AG04449 (cell line): ENCODE measurements at regions not wholly inside any gene's neighbourhood (a gene's known extent, or its start where the extent isn't known, plus 50 kb on each side); places are given as distances from the start of the nearest gene placed in this dataset.

ENCODE experiments used
- CTCF ChIA-PET: fragments of 350-600 bp; formaldehyde crosslinking; extraction: SDS; loops from one replicate; lab custom pipeline; 2021; ENCODE audit warnings: antibody characterized with exemption; lab: Yijun Ruan, JAX
- POLR2A ChIA-PET: fragments of 400-600, 350-600 bp; formaldehyde crosslinking; extraction: SDS; loops from one replicate; lab custom pipeline; 2020; ENCODE audit warnings: antibody characterized with exemption, inconsistent platforms; lab: Yijun Ruan, JAX
- DNase-seq: peaks from one replicate; pipeline ENCODE4 v3.0.0-alpha.2; 2010; ENCODE audit warnings: low read depth, low spot score
- H3K4me3 ChIP-seq: 2 replicates; pipeline ENCODE4 v1.5.1; 2011; ENCODE audit warnings: low read depth, mild to moderate bottlenecking, control low read depth, low read length
- CTCF ChIP-seq: IDR thresholded peaks from one replicate; pipeline ENCODE4 v1.5.1; 2011; ENCODE audit warnings: mild to moderate bottlenecking, moderate library complexity, low read length, control low read depth, inconsistent platforms; ENCODE audit not compliant: insufficient read depth; ENCODE audit errors: missing control alignments

- ChIA-PET POLR2A (no interaction called here), CTCF (no interaction called here)
- no peak for TF ChIP-seq CTCF
- no peak overlapping the region for H3K4me3 ChIP-seq
- DNase-seq = no peak
Observed at GRCh38 chr10:2212244-2212834, 475.0 kb upstream of the ADARB2 start.

DNA sequence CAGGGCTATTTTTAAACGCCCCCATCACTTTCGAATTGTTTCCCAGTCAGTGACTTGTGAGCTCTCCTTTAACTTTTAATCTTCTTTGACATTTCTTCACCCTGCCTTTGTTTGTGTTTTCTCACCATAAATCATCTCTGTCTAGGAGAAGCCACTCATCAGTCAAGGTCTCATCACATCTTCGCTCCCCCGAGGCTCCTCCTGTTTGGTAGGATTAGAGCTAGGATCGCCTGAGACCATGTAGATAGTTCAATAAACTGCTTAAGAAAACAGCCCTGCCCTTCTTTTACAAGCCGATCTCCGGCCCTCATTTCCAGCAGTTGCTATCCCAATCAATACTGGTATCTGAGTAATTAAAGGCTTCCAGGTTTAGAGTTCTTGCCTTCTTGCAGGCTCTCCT is 472.8 kb upstream of the ADARB2 start:
- POLR2A ChIA-PET = no interaction called here
- CTCF ChIA-PET = no interaction called here
- no peak for TF ChIP-seq CTCF
- H3K4me3 ChIP-seq = no peak overlapping the region
- no peak for DNase-seq

GRCh38 chr10:2208106-2208505 is 470.8 kb upstream of the ADARB2 start:
- ChIA-PET CTCF (no interaction called here), POLR2A (no interaction called here)
- no peak for TF ChIP-seq CTCF
- no peak overlapping the region for H3K4me3 ChIP-seq
- DNase-seq = no peak

- no peak for DNase-seq
- CTCF ChIA-PET = no interaction called here
Observed at GRCh38 chr10:2207246-2207922, 470.1 kb upstream of the ADARB2 start.

GRCh38 chr10:2205406-2205805 is 468.1 kb upstream of the ADARB2 start:
- ChIA-PET POLR2A (no interaction called here), CTCF (no interaction called here)
- H3K4me3 ChIP-seq = no peak overlapping the region
- TF ChIP-seq CTCF = no peak
- DNase-seq = no peak

More at GRCh38 chr10:2207246-2207922, 470.1 kb upstream of the ADARB2 start:
- POLR2A ChIA-PET = no interaction called here
- no peak overlapping the region for H3K4me3 ChIP-seq
- no peak for TF ChIP-seq CTCF

GRCh38 chr10:2202401-2202800 is 465.1 kb upstream of the ADARB2 start:
- ChIA-PET CTCF (no interaction called here), POLR2A (no interaction called here)
- TF ChIP-seq CTCF = no peak
- DNase-seq = no peak
- no peak overlapping the region for H3K4me3 ChIP-seq
